ENCODE measurements at regions not wholly inside any gene's neighbourhood (a gene's known extent, or its start where the extent isn't known, plus 50 kb on each side); places are given as distances from the start of the nearest gene placed in this dataset.

GRCh38 chr2:125850541-125850940, 805.4 kb upstream of the GYPC start:
- no peak for TF ChIP-seq EZH2phosphoT487 (IDR thresholded peaks at IDR 0.05; ENCODE audit: low read length)
- TF ChIP-seq EZH2 (optimal IDR thresholded peaks at IDR 0.05; ENCODE audit: low read depth, low read length) = no peak
